Rectal smooth muscle tissue (tissue), 1 donor: ENCODE measurements at regions not wholly inside any gene's neighbourhood (a gene's known extent, or its start where the extent isn't known, plus 50 kb on each side); places are given as distances from the start of the nearest gene placed in this dataset.
"Not testable (repeated sequence)": the region's sequence is repeated elsewhere in the genome, so short reads cannot be mapped to it uniquely, and the experiment has no call there.

Experiments
- H3K27ac ChIP-seq: one replicate; pipeline ENCODE4 v1.7.0; 2013; ENCODE audit warnings: low read depth, low read length, inconsistent platforms
- H3K27me3 ChIP-seq: one replicate; pipeline ENCODE4 v1.7.0; 2013; ENCODE audit warnings: low read length; ENCODE audit not compliant: control insufficient read depth, insufficient read depth
- H3K36me3 ChIP-seq: one replicate; pipeline ENCODE4 v1.7.0; 2013; ENCODE audit warnings: low read length; ENCODE audit not compliant: control insufficient read depth, insufficient read depth
- H3K4me1 ChIP-seq: one replicate; pipeline ENCODE4 v1.7.0; 2013; ENCODE audit warnings: low read length; ENCODE audit not compliant: control insufficient read depth, insufficient read depth
- H3K4me3 ChIP-seq: one replicate; pipeline ENCODE4 v1.7.0; 2013; ENCODE audit warnings: low read length
- H3K9ac ChIP-seq: one replicate; pipeline ENCODE4 v1.7.0; 2013; ENCODE audit warnings: low read length

DNA sequence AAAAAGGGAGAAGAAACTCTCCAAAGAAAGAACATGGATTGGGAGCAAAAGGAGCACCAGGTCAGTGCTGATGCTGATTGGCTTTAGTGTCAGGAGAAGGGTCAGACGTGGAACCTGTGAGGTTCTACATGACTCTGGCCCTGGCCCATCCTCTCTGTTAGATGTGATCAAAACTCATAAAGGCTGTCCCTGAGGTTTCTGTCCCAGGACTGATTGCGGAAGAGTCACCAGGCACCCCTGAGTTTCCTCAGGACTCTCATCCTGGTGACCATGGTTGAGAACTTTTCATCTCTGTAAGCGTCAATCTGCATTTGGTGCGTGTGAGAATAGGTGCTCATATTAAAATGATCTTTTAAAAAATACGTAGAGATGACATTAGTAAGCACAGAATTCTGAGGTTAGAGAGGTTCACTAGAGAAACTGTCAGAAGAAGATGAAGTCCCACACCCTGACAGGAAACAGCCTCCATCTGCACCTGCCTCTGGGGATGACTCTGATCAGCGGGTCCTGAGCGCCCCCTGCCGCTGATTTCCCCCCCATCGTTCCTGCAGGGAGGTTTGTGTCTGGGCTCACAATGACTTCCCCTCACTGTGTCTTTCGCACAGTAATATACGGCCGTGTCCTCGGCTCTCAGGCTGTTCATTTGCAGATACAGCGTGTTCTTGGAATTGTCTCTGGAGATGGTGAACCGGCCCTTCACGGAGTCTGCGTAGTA lies 741.8 kb downstream of the TMEM121 start:
- no peaks in the 10 kb centered on the region for H3K36me3 ChIP-seq

GRCh38 chr14:106269029-106269428 lies 742.6 kb downstream of the TMEM121 start:
- Histone ChIP-seq H3K9ac (no peak overlapping the region), H3K36me3 (no peaks in the 10 kb centered on the region), H3K4me1 (no peaks in the 10 kb centered on the region), H3K27ac (no peak overlapping the region), H3K27me3 (no peaks in the 10 kb centered on the region), H3K4me3 (no peak overlapping the region)

More for the DNA sequence above, 741.8 kb downstream of the TMEM121 start:
- Histone ChIP-seq H3K27ac (no peak overlapping the region), H3K9ac (no peak overlapping the region), H3K4me1 (no peaks in the 10 kb centered on the region), H3K27me3 (no peaks in the 10 kb centered on the region), H3K4me3 (no peak overlapping the region)

- no peaks in the 10 kb centered on the region for H3K36me3 ChIP-seq
- no peak overlapping the region for H3K27ac ChIP-seq
- no peak overlapping the region for H3K9ac ChIP-seq
- no peaks in the 10 kb centered on the region for H3K4me1 ChIP-seq
- H3K27me3 ChIP-seq = no peaks in the 10 kb centered on the region
- H3K4me3 ChIP-seq = no peak overlapping the region
These were observed 743.2 kb downstream of the TMEM121 start for GRCh38 chr14:106269451-106270204.

DNA sequence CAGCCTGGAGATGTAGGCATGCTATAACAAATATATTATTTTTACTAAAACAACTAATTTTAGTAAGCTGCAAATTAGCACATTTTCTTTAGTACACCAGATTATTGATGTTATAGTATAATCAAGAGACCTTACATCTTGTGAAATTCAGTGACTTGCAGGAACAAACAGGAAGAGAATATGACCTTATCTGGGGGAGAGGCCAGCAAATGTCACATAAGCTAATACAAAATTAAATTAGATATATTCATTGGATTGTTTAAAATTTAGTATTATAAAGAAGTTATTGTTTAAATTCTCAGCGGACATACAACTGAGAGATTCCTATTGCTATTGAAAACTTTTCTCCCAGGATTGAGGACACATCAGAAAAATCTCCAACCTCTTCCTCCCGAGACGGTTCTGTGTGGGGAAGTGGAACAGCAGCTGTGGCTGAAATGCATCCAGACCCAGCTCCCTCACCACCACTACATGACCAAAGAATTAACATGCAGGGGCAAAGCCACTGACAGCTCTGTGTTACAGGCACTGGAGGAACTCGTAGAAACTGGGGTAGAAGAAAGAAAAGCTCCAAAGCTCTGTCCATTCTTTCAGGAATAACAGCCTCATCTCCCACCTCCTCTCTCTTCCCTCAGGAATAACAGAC lies 744.2 kb downstream of the TMEM121 start:
- not testable (repeated sequence) for H3K4me1 ChIP-seq, H3K4me3 ChIP-seq, H3K27ac ChIP-seq, H3K9ac ChIP-seq, H3K36me3 ChIP-seq, H3K27me3 ChIP-seq

GRCh38 chr14:106276326-106277267 lies 750.2 kb downstream of the TMEM121 start:
- H3K27ac ChIP-seq = no peak overlapping the region
- no peaks in the 10 kb centered on the region for H3K4me1 ChIP-seq
- no peak overlapping the region for H3K9ac ChIP-seq
- H3K27me3 ChIP-seq = no peaks in the 10 kb centered on the region
- no peak overlapping the region for H3K4me3 ChIP-seq
- H3K36me3 ChIP-seq = no peaks in the 10 kb centered on the region

DNA sequence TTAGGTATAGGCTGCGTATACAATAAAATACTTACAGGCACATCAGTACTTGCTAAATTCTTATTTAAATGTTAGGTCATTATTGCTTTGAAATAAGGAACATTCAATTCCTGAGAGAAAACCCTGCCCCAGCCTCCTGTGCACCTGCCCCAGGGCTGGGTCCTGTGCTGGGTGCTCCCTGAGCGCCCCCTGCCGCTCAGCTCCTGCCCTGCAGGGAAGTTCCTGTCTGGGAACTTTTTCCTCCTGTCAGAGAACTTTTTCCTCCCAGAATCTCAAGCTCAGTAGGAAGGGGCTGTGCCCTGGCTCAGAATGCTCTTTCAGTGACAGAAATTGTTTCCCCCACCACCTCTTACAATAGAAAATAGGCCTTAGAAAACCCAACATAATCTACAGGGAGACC lies 751.1 kb downstream of the TMEM121 start:
- no peaks in the 10 kb centered on the region for H3K4me1 ChIP-seq
- H3K4me3 ChIP-seq = no peak overlapping the region
- no peak overlapping the region for H3K9ac ChIP-seq
- no peaks in the 10 kb centered on the region for H3K27me3 ChIP-seq
- no peaks in the 10 kb centered on the region for H3K36me3 ChIP-seq
- no peak overlapping the region for H3K27ac ChIP-seq

DNA sequence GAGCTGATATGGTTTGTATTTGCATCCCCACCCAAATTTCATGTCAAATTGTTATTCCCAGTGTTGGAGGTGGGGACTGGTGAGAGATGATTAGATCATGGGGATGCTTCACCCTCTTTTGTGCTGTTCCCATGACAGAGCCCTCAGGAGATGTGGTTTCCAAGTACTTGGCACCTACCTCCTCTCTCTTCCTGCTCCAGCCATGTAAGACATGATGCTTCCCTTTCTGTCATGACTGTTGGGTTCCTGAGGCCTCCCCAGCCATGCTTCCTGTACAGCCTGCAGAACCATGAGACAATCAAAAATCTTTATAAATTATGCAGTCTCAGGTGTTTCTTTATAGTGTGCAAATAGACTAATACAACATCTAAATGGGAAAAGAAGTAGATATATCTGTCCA lies 754.5 kb downstream of the TMEM121 start:
- Histone ChIP-seq H3K27ac (no peak overlapping the region), H3K4me1 (no peaks in the 10 kb centered on the region), H3K36me3 (no peaks in the 10 kb centered on the region), H3K27me3 (no peaks in the 10 kb centered on the region), H3K9ac (no peak overlapping the region), H3K4me3 (no peak overlapping the region)

- no peaks in the 10 kb centered on the region for H3K4me1 ChIP-seq
- H3K4me3 ChIP-seq = no peak overlapping the region
- no peak overlapping the region for H3K27ac ChIP-seq
- H3K9ac ChIP-seq = no peak overlapping the region
- H3K36me3 ChIP-seq = no peaks in the 10 kb centered on the region
- no peaks in the 10 kb centered on the region for H3K27me3 ChIP-seq
These were observed 760.4 kb downstream of the TMEM121 start for GRCh38 chr14:106286697-106287290.

- H3K4me1 ChIP-seq = no peaks in the 10 kb centered on the region
These were observed 761.1 kb downstream of the TMEM121 start for GRCh38 chr14:106287506-106287905.

GRCh38 chr14:106291626-106292025 lies 765.2 kb downstream of the TMEM121 start:
- no peaks in the 10 kb centered on the region for H3K36me3 ChIP-seq
- H3K9ac ChIP-seq = no peak overlapping the region
- H3K27me3 ChIP-seq = no peaks in the 10 kb centered on the region
- no peaks in the 10 kb centered on the region for H3K4me1 ChIP-seq
- H3K27ac ChIP-seq = no peak overlapping the region
- H3K4me3 ChIP-seq = no peak overlapping the region

More at GRCh38 chr14:106287506-106287905, 761.1 kb downstream of the TMEM121 start:
- Histone ChIP-seq H3K36me3 (no peaks in the 10 kb centered on the region), H3K27ac (no peak overlapping the region), H3K9ac (no peak overlapping the region), H3K4me3 (no peak overlapping the region), H3K27me3 (no peaks in the 10 kb centered on the region)

DNA sequence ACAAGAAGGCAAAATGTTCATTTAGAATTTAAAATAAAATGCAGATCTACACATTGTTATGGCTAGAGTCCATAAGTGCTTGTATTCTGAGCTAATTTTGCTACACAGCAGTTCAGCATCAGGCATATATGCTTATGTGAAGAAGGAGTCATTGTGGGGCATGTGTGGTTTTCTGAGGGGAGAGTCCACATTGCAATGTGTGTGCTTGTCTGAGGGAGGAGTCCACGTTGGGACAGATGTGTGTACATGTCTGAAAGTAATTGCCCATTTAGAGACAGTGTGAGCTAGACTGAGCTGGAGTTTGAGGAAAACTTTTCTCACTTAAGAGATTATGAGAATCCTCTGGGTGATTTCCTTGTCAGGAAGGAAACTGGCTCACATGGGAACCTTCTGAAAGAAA lies 767.9 kb downstream of the TMEM121 start:
- Histone ChIP-seq H3K4me3 (no peak overlapping the region), H3K9ac (no peak overlapping the region), H3K27ac (no peak overlapping the region), H3K36me3 (no peaks in the 10 kb centered on the region), H3K27me3 (no peaks in the 10 kb centered on the region), H3K4me1 (no peaks in the 10 kb centered on the region)
